NCI-H748 (cell line): ENCODE measurements at regions not wholly inside any gene's neighbourhood (a gene's known extent, or its start where the extent isn't known, plus 50 kb on each side); places are given as distances from the start of the nearest gene placed in this dataset.
"Not testable (repeated sequence)": the region's sequence is repeated elsewhere in the genome, so short reads cannot be mapped to it uniquely, and the experiment has no call there.

ENCODE experiments used
- DNase-seq: peaks from one replicate; lab custom pipeline; 2025; ENCODE audit not compliant: unreplicated experiment; lab: John Stamatoyannopoulos, UW

DNA sequence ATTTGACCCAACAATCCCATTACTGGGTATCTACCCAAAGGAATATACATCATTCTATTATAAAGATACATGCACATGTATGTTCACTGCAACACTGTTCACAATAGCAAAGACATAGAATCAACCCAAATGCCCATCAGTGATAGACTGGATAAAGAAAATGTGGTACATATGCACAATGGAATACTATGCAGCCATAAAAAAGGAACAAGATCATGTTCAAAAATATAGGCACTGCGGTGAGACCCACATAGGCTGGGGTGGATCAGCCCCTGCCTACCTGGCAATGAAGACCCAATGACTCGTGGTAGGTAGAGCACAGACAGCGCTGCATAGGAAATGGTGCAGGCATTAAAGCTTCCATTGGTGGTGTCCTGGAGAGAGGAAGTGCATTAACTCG, 88.6 kb upstream of the NFIL3 start:
- DNase-seq: not testable (repeated sequence)

GRCh38 chr9:91503673-91504081, 80.0 kb upstream of the NFIL3 start:
- DNase-seq: no peak

GRCh38 chr9:91502913-91503672, 79.5 kb upstream of the NFIL3 start:
- DNase-seq: no peak

DNA sequence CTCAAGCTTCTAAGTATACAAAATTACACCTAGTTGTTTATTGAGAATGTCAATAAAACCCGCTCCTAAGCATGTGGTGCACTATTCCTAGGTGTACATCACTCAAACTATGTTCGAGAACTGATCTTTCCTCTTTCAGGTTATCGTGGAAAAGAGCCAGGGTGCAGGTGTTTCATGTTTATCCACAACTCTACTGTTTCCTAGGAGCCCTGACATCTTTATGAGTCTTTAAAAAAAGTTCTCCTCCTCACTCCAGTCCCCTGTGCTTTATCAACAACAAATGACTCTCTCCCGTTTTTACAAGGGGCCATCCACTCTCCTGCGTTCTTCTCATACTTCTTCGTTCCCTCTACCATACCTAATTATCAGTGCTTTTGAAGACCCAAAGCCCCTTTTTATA, 78.8 kb upstream of the NFIL3 start:
- no peak for DNase-seq

- DNase-seq: no peak
These were observed 76.9 kb upstream of the NFIL3 start for GRCh38 chr9:91500509-91501014.

- no peak for DNase-seq
These were observed 72.7 kb upstream of the NFIL3 start for GRCh38 chr9:91496351-91496750.

DNA sequence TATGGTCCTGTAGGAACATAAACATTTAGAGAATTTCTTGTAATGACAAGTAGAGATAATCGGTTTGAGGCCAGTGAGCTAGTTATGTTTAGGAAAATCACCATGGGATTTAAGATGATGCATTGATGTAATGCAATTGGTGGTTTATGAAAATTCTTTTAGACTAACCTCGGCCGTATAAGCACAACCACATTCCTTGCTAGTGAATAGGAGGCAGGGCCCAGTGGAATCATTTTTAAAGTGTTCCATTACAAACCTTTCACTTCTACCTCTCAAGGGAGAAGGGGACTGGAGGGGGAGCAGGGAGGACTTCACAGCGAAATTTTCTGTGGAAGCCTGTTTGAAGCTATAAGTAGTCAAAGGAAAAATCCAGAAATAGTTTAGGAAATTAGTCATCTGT, 71.8 kb upstream of the NFIL3 start:
- DNase-seq: no peak

DNA sequence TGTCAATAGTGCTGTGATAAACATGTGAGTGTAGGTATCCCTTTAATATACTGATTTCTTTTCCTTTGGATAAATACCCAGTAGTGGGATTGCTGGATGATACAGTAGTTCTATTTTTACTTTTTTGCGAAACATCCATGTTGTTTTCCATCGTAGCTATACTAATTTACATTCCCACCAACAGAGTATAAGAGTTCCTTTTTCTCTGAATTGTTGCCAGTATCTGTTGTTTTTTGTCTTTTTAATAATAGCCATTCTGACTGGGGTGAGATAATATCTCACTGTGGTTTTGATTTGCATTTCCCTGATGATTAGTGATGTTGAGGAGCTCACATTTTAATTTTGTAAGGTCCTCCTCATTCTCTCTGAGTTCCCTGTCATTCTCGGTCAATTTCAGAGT, 71.1 kb upstream of the NFIL3 start:
- no peak for DNase-seq

DNA sequence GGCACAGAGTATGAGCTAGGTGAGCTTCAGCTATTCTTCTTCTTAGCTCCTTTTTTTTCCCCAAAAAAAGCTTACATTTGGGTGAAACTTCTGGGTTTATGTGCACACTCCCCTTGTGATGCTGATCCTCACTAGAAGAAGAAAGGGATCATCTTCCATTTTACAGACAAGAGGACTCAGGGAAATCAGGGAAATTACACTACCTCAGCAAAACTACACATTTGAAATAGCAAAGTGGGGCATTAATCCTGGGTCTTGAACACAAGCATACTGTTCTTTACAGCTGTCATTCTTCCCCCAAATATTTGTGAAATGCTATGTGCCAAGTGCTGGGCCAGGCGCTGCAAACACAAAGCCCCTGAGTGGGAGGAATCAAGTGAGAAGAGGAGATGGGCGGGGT, 68.6 kb upstream of the NFIL3 start:
- DNase-seq: no peak

GRCh38 chr9:91491624-91492023, 68.0 kb upstream of the NFIL3 start:
- no peak for DNase-seq

DNA sequence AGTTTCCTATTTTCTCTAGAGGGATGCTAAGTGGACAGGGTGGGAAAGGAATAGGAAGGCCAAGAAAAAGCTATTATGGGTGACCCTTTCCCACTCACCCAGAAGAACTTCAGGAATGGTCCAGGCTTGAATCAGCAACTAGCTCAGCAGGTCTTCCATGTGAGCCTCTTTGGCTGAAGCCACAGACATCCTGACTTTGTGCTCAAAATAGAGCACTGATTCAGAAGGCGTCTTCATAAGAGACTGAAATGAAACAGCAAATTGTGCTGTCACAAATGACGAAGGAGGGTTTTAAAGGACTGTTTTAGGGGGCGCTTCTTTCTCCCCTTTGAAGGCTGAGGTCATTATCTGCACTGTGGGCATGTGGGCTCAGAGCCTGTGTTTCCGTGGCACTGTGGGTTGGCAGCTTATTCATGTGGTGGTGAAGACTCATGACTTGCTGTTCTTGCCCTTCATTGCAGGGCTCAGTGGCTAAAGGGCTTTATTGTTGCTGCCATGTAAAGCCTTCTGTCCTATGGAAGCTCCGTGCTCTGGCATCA, 65.8 kb upstream of the NFIL3 start:
- DNase-seq: peak; percentile 30

DNA sequence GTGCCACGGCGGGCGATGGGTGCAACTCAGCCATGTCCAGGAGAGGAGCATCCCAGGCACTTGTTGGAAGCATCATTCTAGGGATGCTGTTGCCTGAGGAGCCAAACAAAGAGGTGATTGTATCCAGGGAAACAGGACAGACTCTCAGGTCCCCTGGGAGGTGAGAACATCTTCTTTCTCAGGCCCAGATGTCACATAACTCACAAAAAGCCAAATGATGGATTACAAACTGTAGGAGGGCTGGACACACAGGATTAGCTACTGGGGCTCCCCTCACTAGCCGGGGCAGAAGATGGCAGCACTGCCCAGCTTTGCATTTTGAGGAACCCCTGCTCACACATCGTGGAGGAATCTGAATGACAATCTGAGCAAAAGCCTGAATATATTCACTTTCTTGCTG, 64.7 kb upstream of the NFIL3 start:
- peak; percentile 4 for DNase-seq

GRCh38 chr9:91486699-91487497, 63.3 kb upstream of the NFIL3 start:
- DNase-seq: no peak

GRCh38 chr9:91485006-91485405, 61.4 kb upstream of the NFIL3 start:
- no peak for DNase-seq

- no peak for DNase-seq
These were observed 60.2 kb upstream of the NFIL3 start for GRCh38 chr9:91483835-91484234.

GRCh38 chr9:91483189-91483691, 59.6 kb upstream of the NFIL3 start:
- no peak for DNase-seq

- no peak for DNase-seq
These were observed 58.3 kb upstream of the NFIL3 start for GRCh38 chr9:91481972-91482371.

GRCh38 chr9:91477106-91477505, 53.5 kb upstream of the NFIL3 start:
- DNase-seq: no peak

GRCh38 chr9:91474656-91475055, 51.0 kb upstream of the NFIL3 start:
- DNase-seq: no peak
